Colonic mucosa (tissue), 4 donors: ENCODE measurements at regions not wholly inside any gene's neighbourhood (a gene's known extent, or its start where the extent isn't known, plus 50 kb on each side); places are given as distances from the start of the nearest gene placed in this dataset.

Source experiments
- DNase-seq: peaks from one replicate; pipeline ENCODE4 v3.0.0-alpha.2; 2020
- H3K27ac ChIP-seq: fragments of 200-600 bp; one replicate; pipeline ENCODE4 v1.8.0; 2021
- H3K27me3 ChIP-seq: fragments of 200-600 bp; one replicate; pipeline ENCODE4 v1.8.0; 2021
- H3K36me3 ChIP-seq: fragments of 200-600 bp; one replicate; pipeline ENCODE4 v1.8.0; 2021
- H3K4me1 ChIP-seq: fragments of 200-600 bp; one replicate; pipeline ENCODE4 v1.8.0; 2021; ENCODE audit warnings: mild to moderate bottlenecking
- H3K4me3 ChIP-seq: fragments of 200-600 bp; one replicate; pipeline ENCODE4 v1.8.0; 2021
- H3K9ac ChIP-seq, 2 donors: one replicate each; pipeline ENCODE4 v1.7.0; 2013; ENCODE audit warnings: control low read depth in 2 of 2, low read depth in 2 of 2, low read length in 2 of 2
- H3K9me3 ChIP-seq: fragments of 200-600 bp; one replicate; pipeline ENCODE4 v1.8.0; 2021
- intact Hi-C: fragments of 100-400 bp; cut with DNase I; formaldehyde crosslinking; loops from one replicate; pipeline ENCODE4 v1.14.1; 2022
- TF ChIP-seq, protein P1 (sequence below): fragments of 200-600 bp; IDR thresholded peaks from one replicate; pipeline ENCODE4 v1.8.0; 2022; ENCODE audit warnings: antibody characterized with exemption, mild to moderate bottlenecking
- donor health status: healthy.
- donor health status: DM: no; HTN: no; CAD: no.
- donor health status: DM: no; HTN: no; CAD: no.

DNA sequence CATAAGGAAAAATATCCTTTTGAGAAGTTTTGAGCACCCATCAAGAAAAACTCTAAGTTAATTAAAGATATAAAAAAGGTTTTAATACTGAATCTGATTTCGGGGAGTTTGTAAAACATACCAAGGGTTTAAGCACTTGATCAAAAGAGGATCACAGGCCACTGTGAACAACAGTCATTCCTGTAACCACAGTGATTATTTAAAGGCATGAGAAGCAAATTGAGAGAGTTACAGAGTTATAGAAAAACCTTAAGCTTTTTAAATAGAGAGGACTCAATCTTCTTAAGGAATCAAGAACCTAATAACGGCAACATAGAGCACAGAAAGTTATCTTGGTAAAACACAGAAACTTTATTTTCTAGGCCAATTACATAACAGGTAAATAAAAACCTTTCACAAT is 831.6 kb downstream of the C6orf118 start:
- Histone ChIP-seq H3K4me3 (no peak overlapping the region), H3K4me1 (no peaks in the 10 kb centered on the region), H3K9me3 (no peaks in the 10 kb centered on the region), H3K27ac (no peak overlapping the region), H3K9ac (no peak overlapping the region), H3K27me3 (no peaks in the 10 kb centered on the region), H3K36me3 (no peaks in the 10 kb centered on the region)
- DNase-seq, result no peak
- TF ChIP-seq, protein P1, sequence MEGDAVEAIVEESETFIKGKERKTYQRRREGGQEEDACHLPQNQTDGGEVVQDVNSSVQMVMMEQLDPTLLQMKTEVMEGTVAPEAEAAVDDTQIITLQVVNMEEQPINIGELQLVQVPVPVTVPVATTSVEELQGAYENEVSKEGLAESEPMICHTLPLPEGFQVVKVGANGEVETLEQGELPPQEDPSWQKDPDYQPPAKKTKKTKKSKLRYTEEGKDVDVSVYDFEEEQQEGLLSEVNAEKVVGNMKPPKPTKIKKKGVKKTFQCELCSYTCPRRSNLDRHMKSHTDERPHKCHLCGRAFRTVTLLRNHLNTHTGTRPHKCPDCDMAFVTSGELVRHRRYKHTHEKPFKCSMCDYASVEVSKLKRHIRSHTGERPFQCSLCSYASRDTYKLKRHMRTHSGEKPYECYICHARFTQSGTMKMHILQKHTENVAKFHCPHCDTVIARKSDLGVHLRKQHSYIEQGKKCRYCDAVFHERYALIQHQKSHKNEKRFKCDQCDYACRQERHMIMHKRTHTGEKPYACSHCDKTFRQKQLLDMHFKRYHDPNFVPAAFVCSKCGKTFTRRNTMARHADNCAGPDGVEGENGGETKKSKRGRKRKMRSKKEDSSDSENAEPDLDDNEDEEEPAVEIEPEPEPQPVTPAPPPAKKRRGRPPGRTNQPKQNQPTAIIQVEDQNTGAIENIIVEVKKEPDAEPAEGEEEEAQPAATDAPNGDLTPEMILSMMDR, result no peak
- intact Hi-C loops, result no loop called here

DNA sequence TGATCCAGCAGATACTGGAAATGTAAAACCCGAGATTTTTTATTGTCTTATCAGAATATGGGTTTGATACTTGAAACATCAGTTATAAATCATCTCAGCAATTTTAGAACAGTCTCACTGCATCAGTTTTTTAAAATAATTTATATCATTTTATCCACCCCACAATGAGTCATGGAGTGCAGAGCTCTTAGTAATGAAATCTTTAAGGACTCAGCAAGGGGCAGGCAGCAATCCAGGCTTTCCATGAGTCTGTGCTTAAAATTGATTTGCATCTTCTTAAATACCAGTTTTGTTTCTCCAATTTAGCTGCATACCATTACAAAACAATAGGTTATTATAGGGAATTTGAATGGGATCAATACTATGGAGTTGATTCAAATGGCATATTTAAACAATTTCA is 832.3 kb downstream of the C6orf118 start:
- Histone ChIP-seq H3K4me3 (no peak overlapping the region), H3K36me3 (no peaks in the 10 kb centered on the region), H3K27me3 (no peaks in the 10 kb centered on the region), H3K27ac (no peak overlapping the region), H3K9ac (no peak overlapping the region), H3K9me3 (no peaks in the 10 kb centered on the region), H3K4me1 (no peaks in the 10 kb centered on the region)
- no peak for DNase-seq
- intact Hi-C loops, result no loop called here
- TF ChIP-seq, protein P1, result no peak

DNA sequence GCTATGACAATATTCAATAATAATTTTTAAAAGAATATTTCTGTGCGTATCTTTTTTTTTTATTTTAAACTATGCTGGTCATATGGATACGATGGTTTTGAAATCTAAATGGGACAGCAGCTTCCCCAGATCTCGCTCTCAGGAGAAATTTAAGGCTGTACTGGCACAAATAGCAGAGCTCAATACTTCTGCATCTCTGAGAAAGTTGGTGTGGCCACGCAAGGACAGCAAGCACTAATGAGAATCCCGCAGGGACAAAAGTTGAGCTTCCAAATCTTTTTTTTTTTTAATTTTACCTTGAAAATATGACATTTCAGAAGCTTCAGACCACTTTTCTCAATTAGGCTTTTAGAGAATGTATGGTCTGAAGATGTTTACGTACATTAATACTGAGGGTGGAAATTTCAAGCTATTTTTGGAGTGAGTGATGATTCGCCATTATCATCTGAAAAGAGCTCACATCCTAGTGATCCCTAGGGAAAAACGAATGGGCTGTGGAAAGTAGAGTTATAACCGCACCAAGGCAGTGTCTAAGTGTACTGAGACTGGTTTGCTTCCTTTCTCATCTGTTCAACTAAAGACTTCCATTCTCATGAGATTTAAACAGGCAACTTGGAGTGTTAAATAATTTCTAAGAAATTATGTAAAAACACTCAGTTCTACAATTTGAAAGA is 840.0 kb downstream of the C6orf118 start:
- no peaks in the 10 kb centered on the region for H3K9me3 ChIP-seq
- no peaks in the 10 kb centered on the region for H3K4me1 ChIP-seq
- H3K27ac ChIP-seq, result no peak overlapping the region
- no peak overlapping the region for H3K4me3 ChIP-seq
- intact Hi-C loops, result no loop called here
- no peak for DNase-seq
- H3K27me3 ChIP-seq, result no peaks in the 10 kb centered on the region
- H3K9ac ChIP-seq, result no peak overlapping the region
- no peaks in the 10 kb centered on the region for H3K36me3 ChIP-seq
- TF ChIP-seq, protein P1, result no peak

DNA sequence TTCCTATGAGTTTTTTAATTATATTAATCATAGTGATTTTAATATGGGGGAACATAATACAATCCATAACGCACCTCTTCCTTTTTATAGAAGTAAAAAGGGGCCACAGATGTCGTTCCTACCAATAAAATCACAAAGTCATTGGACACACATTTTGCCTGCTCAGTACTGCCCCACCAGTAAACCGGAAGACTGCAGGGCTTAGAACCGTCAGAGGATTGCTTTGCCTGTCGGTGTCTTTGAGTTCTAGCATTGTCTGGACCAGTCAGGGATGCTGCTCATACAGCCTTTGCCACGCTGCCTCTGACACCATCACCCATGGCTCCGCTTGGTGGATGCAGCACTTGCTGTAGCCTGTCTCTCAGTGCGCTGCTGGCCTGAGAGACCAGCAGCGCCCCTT is 853.6 kb downstream of the C6orf118 start:
- TF ChIP-seq, protein P1, result no peak
- Histone ChIP-seq H3K4me1 (no peaks in the 10 kb centered on the region), H3K4me3 (no peak overlapping the region), H3K9ac (no peak overlapping the region), H3K27ac (no peak overlapping the region), H3K36me3 (no peaks in the 10 kb centered on the region), H3K9me3 (no peaks in the 10 kb centered on the region), H3K27me3 (no peaks in the 10 kb centered on the region)
- intact Hi-C loops, result no loop called here
- DNase-seq, result no peak

DNA sequence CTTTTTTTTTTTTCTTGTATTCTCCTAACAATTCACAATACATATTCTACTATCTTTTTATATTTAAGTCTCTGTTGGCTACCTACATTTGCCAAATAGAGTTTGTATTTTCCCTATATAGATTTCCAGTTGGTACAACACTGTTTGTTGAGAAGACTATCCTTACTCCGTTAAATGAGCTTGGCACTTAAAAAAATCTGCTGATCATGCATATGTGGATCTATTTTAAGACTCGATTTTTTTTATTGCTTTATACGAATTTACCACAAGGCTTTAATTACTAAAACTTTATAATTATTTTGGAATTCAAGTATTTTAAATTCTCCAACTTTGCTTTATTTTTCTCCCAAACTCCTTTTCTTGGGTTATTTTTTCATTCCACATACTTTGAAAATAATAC is 855.6 kb downstream of the C6orf118 start:
- Histone ChIP-seq H3K4me3 (no peak overlapping the region), H3K4me1 (no peaks in the 10 kb centered on the region), H3K27me3 (no peaks in the 10 kb centered on the region), H3K27ac (no peak overlapping the region), H3K9ac (no peak overlapping the region), H3K36me3 (no peaks in the 10 kb centered on the region), H3K9me3 (no peaks in the 10 kb centered on the region)
- TF ChIP-seq, protein P1, result no peak
- intact Hi-C loops, result no loop called here
- no peak for DNase-seq
